C4-2B (cell line): ENCODE measurements at regions not wholly inside any gene's neighbourhood (a gene's known extent, or its start where the extent isn't known, plus 50 kb on each side); places are given as distances from the start of the nearest gene placed in this dataset.

Experiments used
- ZFX ChIP-seq: fragments of 450-650 bp; IDR thresholded peaks from 2 replicates; pipeline ENCODE4 v1.6.1; 2017
- TF ChIP-seq, protein P1 (sequence below): fragments of 450-650 bp; conservative IDR thresholded peaks from 2 replicates; pipeline ENCODE4 v1.5.1; 2017; ENCODE audit warnings: mild to moderate bottlenecking

DNA sequence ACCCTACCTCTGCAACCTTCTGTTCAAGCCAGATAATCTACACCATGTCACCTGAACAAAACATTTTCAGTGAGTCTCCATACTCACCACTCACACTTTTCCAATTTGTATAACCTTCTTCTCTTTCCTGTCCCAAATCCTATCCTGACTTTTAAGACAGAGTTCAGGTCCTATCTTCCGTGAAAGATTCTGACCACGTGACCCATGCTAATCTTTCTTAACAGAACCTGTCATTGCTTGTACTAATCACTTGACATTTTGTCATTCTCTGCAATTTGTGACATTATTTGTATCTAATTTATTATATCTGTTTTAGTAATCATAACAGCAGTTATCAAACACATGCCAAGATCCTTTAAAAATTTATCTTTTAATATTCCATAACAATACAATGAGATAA is 132.5 kb upstream of the PRLR start:
- TF ChIP-seq, protein P1, sequence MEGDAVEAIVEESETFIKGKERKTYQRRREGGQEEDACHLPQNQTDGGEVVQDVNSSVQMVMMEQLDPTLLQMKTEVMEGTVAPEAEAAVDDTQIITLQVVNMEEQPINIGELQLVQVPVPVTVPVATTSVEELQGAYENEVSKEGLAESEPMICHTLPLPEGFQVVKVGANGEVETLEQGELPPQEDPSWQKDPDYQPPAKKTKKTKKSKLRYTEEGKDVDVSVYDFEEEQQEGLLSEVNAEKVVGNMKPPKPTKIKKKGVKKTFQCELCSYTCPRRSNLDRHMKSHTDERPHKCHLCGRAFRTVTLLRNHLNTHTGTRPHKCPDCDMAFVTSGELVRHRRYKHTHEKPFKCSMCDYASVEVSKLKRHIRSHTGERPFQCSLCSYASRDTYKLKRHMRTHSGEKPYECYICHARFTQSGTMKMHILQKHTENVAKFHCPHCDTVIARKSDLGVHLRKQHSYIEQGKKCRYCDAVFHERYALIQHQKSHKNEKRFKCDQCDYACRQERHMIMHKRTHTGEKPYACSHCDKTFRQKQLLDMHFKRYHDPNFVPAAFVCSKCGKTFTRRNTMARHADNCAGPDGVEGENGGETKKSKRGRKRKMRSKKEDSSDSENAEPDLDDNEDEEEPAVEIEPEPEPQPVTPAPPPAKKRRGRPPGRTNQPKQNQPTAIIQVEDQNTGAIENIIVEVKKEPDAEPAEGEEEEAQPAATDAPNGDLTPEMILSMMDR: no peak
- no peak for TF ChIP-seq ZFX
